H9 (cell line): ENCODE measurements at regions not wholly inside any gene's neighbourhood (a gene's known extent, or its start where the extent isn't known, plus 50 kb on each side); places are given as distances from the start of the nearest gene placed in this dataset.
"Not testable (repeated sequence)": the region's sequence is repeated elsewhere in the genome, so short reads cannot be mapped to it uniquely, and the experiment has no call there.

ENCODE experiments used
- DNase-seq: peaks from one replicate; pipeline ENCODE4 v3.0.0-alpha.2; 2017
- H2AFZ ChIP-seq: one replicate; pipeline ENCODE4 v1.6.1; 2013; ENCODE audit warnings: mild to moderate bottlenecking, low read length, control low read depth, moderate library complexity
- H2AK5ac ChIP-seq: 2 replicates; pipeline ENCODE4 v1.6.1; 2013; ENCODE audit warnings: low read length, control low read depth, mixed read lengths; ENCODE audit not compliant: insufficient read length
- H2BK120ac ChIP-seq: one replicate; pipeline ENCODE4 v1.6.1; 2013; ENCODE audit warnings: low read depth, mild to moderate bottlenecking, low read length, control low read depth, inconsistent platforms; ENCODE audit not compliant: poor library complexity, severe bottlenecking
- H2BK12ac ChIP-seq: 2 replicates; pipeline ENCODE4 v1.6.1; 2013; ENCODE audit warnings: low read length, control low read depth, mixed read lengths, low read depth; ENCODE audit not compliant: insufficient read length
- H2BK15ac ChIP-seq: 2 replicates; pipeline ENCODE4 v1.6.1; 2013; ENCODE audit warnings: low read depth, low read length, control low read depth
- H2BK20ac ChIP-seq: one replicate; pipeline ENCODE4 v1.6.1; 2013; ENCODE audit warnings: low read depth, mild to moderate bottlenecking, low read length, control low read depth, inconsistent platforms; ENCODE audit not compliant: poor library complexity, severe bottlenecking
- H2BK5ac ChIP-seq: 2 replicates; pipeline ENCODE4 v1.6.1; 2013; ENCODE audit warnings: low read length, control low read depth, mixed read lengths; ENCODE audit not compliant: insufficient read length
- H3K14ac ChIP-seq: 2 replicates; pipeline ENCODE4 v1.6.1; 2013; ENCODE audit warnings: low read length, control low read depth; ENCODE audit not compliant: insufficient read depth
- H3K18ac ChIP-seq: 2 replicates; pipeline ENCODE4 v1.6.1; 2013; ENCODE audit warnings: low read depth, mild to moderate bottlenecking, mixed read lengths, low read length, control low read depth; ENCODE audit not compliant: insufficient read length
- H3K23ac ChIP-seq: 2 replicates; pipeline ENCODE4 v1.6.1; 2013; ENCODE audit warnings: low read length, control low read depth, mixed read lengths, low read depth; ENCODE audit not compliant: insufficient read length
- H3K23me2 ChIP-seq: 2 replicates; pipeline ENCODE4 v1.6.1; 2013; ENCODE audit warnings: low read depth, mild to moderate bottlenecking, mixed read lengths, low read length, control low read depth; ENCODE audit not compliant: insufficient read length, poor library complexity, severe bottlenecking
- H3K27ac ChIP-seq: 2 replicates; pipeline ENCODE4 v1.5.1; 2013; ENCODE audit warnings: low read length, control low read depth, mixed read lengths, low read depth; ENCODE audit not compliant: insufficient read length
- H3K27me3 ChIP-seq: 2 replicates; pipeline ENCODE4 v1.6.1; 2013; ENCODE audit warnings: low read length, control low read depth, inconsistent platforms; ENCODE audit not compliant: insufficient read depth
- H3K4ac ChIP-seq: 2 replicates; pipeline ENCODE4 v1.6.1; 2013; ENCODE audit warnings: low read depth, mild to moderate bottlenecking, control low read depth, inconsistent platforms, low read length, moderate library complexity
- H3K4me1 ChIP-seq: 2 replicates; pipeline ENCODE4 v1.6.1; 2013; ENCODE audit warnings: low read length, control low read depth, inconsistent platforms; ENCODE audit not compliant: insufficient read depth
- H3K4me2 ChIP-seq: 2 replicates; pipeline ENCODE4 v1.6.1; 2013; ENCODE audit warnings: low read length, control low read depth, mixed read lengths; ENCODE audit not compliant: insufficient read length, insufficient read depth
- H3K56ac ChIP-seq: 2 replicates; pipeline ENCODE4 v1.6.1; 2013; ENCODE audit warnings: low read depth, mild to moderate bottlenecking, mixed read lengths, low read length, control low read depth; ENCODE audit not compliant: insufficient read length
- H3K79me1 ChIP-seq: 2 replicates; pipeline ENCODE4 v1.6.1; 2013; ENCODE audit warnings: low read depth, mild to moderate bottlenecking, moderate library complexity, low read length, control low read depth, inconsistent platforms; ENCODE audit not compliant: insufficient read depth, poor library complexity, severe bottlenecking
- H3K79me2 ChIP-seq: 2 replicates; pipeline ENCODE4 v1.6.1; 2013; ENCODE audit warnings: low read length, control low read depth, inconsistent platforms; ENCODE audit not compliant: insufficient read depth
- H3K9ac ChIP-seq: 2 replicates; pipeline ENCODE4 v1.6.1; 2013; ENCODE audit warnings: low read length, control low read depth, mixed read lengths; ENCODE audit not compliant: insufficient read length; ENCODE audit errors: extremely low read depth
- H3K9me3 ChIP-seq: one replicate; pipeline ENCODE4 v1.6.1; 2013; ENCODE audit warnings: low read depth, low read length, inconsistent platforms; ENCODE audit not compliant: control insufficient read depth
- H3T11ph ChIP-seq: one replicate; pipeline ENCODE4 v1.6.1; 2013; ENCODE audit warnings: mild to moderate bottlenecking, low read length, control low read depth, inconsistent platforms
- H4K20me1 ChIP-seq: one replicate; pipeline ENCODE4 v1.6.1; 2013; ENCODE audit not compliant: control insufficient read depth, insufficient read length, insufficient read depth
- H4K5ac ChIP-seq: 2 replicates; pipeline ENCODE4 v1.6.1; 2013; ENCODE audit warnings: low read depth, mild to moderate bottlenecking, mixed read lengths, low read length, control low read depth; ENCODE audit not compliant: insufficient read length
- H4K8ac ChIP-seq: replicated peaks from 2 replicates; pipeline ENCODE4 v1.6.1; 2013; ENCODE audit warnings: low read length, control low read depth, mixed read lengths, low read depth; ENCODE audit not compliant: insufficient read length
- H4K91ac ChIP-seq: 2 replicates; pipeline ENCODE4 v1.6.1; 2013; ENCODE audit warnings: low read depth, mild to moderate bottlenecking, moderate library complexity, mixed read lengths, low read length, control low read depth; ENCODE audit not compliant: insufficient read length
- H3K27ac Mint-ChIP-seq, 3 experiments: 2 replicates in 2 of 3; 3 replicates in 1 of 3; pipeline ENCODE4 v1.8.0; 2020 to 2021; ENCODE audit warnings: mixed read lengths in 3 of 3, mild to moderate bottlenecking in 1 of 3, moderate library complexity in 1 of 3
- H3K27me3 Mint-ChIP-seq: 2 replicates; pipeline ENCODE4 v1.8.0; 2021; ENCODE audit warnings: low read depth, mild to moderate bottlenecking, moderate library complexity, mixed read lengths
- H3K36me3 Mint-ChIP-seq, 3 experiments: 2 replicates in 2 of 3; 3 replicates in 1 of 3; pipeline ENCODE4 v1.8.0; 2020 to 2021; ENCODE audit warnings: low read depth in 3 of 3, mixed read lengths in 3 of 3; ENCODE audit not compliant: insufficient read depth in 1 of 3
- H3K4me1 Mint-ChIP-seq, 2 experiments: 2 replicates each; pipeline ENCODE4 v1.8.0; 2020; ENCODE audit warnings: mixed read lengths in 2 of 2
- H3K4me3 Mint-ChIP-seq, 2 experiments: 2 replicates in 1 of 2; 3 replicates in 1 of 2; pipeline ENCODE4 v1.8.0; 2020 to 2021; ENCODE audit warnings: mild to moderate bottlenecking in 2 of 2, mixed read lengths in 2 of 2, moderate library complexity in 1 of 2
- H3K9me3 Mint-ChIP-seq, 2 experiments: 2 replicates in 1 of 2; 3 replicates in 1 of 2; pipeline ENCODE4 v1.8.0; 2020; ENCODE audit warnings: mild to moderate bottlenecking in 2 of 2, mixed read lengths in 2 of 2, moderate library complexity in 1 of 2
- WGBS: extraction: QIAGEN DNeasy Blood & Tissue Kit; methylation state at CpG from one replicate; pipeline ENCODE4 v1.1.7; 2013; ENCODE audit warnings: missing lambda C conversion rate, low lambda C conversion rate, mixed read lengths; ENCODE audit not compliant: insufficient read length; ENCODE audit errors: extremely low coverage; 5-methylcytosine and 5-hydroxymethylcytosine counted together

DNA sequence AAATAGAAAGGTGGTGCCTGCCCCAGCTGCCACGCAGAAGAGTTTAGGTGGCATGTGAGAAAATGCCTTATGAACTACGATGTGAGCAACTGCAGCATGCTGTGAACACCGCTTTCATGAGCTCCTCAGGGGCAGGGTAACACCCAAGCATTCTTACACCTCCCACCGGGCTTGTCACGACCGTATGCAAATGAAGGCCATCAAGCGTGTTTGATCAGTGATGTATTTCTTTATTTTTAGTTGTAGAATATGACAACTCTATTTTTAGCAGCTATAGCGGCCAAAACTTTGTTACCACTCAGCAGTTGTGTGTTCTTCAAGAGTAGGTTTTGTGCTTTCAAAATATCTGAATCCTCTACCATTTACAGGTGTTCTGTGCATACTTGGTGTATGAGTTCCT lies 58.1 kb upstream of the SAMD11 start:
- H2BK12ac ChIP-seq, H3T11ph ChIP-seq, H3K4me3 Mint-ChIP-seq, H3K27me3 ChIP-seq, H4K91ac ChIP-seq, H3K27ac Mint-ChIP-seq, H2BK120ac ChIP-seq, DNase-seq, H2BK5ac ChIP-seq, H3K79me2 ChIP-seq, H3K23me2 ChIP-seq, H3K4me2 ChIP-seq, H3K9me3 ChIP-seq, H3K9me3 Mint-ChIP-seq, H2AK5ac ChIP-seq, H3K18ac ChIP-seq, H3K4me1 ChIP-seq, H2BK15ac ChIP-seq, H3K56ac ChIP-seq, H2AFZ ChIP-seq, H3K4ac ChIP-seq, H2BK20ac ChIP-seq, H3K4me1 Mint-ChIP-seq, H4K8ac ChIP-seq, H4K20me1 ChIP-seq, H3K79me1 ChIP-seq, H3K36me3 Mint-ChIP-seq, H3K27ac ChIP-seq, H4K5ac ChIP-seq, H3K23ac ChIP-seq, H3K14ac ChIP-seq, H3K9ac ChIP-seq: not testable (repeated sequence)
- peaks cover 86% of the 10 kb centered on the region for H3K27me3 Mint-ChIP-seq
- WGBS, result no CpG with 5 or more reads among the region's 8 CpGs
